ENCODE measurements at regions not wholly inside any gene's neighbourhood (a gene's known extent, or its start where the extent isn't known, plus 50 kb on each side); places are given as distances from the start of the nearest gene placed in this dataset.
"Not testable (repeated sequence)": the region's sequence is repeated elsewhere in the genome, so short reads cannot be mapped to it uniquely, and the experiment has no call there.

GRCh38 chr2:55768991-55769390 lies 75.3 kb upstream of the PNPT1 start:
- DNase-seq: no peak

GRCh38 chr2:55766947-55767346 lies 73.3 kb upstream of the PNPT1 start:
- DNase-seq: no peak

GRCh38 chr2:55765708-55766107 lies 72.1 kb upstream of the PNPT1 start:
- DNase-seq: not testable (repeated sequence)

GRCh38 chr2:55763721-55764120 lies 70.1 kb upstream of the PNPT1 start:
- DNase-seq: no peak

GRCh38 chr2:55761526-55761925 lies 67.9 kb upstream of the PNPT1 start:
- no peak for DNase-seq

- DNase-seq: no peak
These were observed 67.4 kb upstream of the PNPT1 start for GRCh38 chr2:55761024-55761423.

GRCh38 chr2:55760125-55760524 lies 66.5 kb upstream of the PNPT1 start:
- no peak for DNase-seq

- no peak for DNase-seq
These were observed 65.8 kb upstream of the PNPT1 start for GRCh38 chr2:55759271-55759921.

- no peak for DNase-seq
These were observed 58.3 kb upstream of the PNPT1 start for GRCh38 chr2:55751966-55752365.

GRCh38 chr2:55743583-55743982 lies 49.9 kb upstream of the PNPT1 start:
- no peak for DNase-seq
